Uterus (tissue), 2 donors: ENCODE measurements at regions not wholly inside any gene's neighbourhood (a gene's known extent, or its start where the extent isn't known, plus 50 kb on each side); places are given as distances from the start of the nearest gene placed in this dataset.

Experiments
- CTCF ChIP-seq, 4 experiments: fragments of 200-600 bp in 2 of 4; fragments of 450-650 bp in 2 of 4; sonication (generic) in 2 of 4; IDR thresholded peaks; one replicate each; pipeline ENCODE4 v1.5.1; 2016 to 2019; ENCODE audit warnings: antibody characterized with exemption in 4 of 4, mild to moderate bottlenecking in 2 of 4, moderate library complexity in 1 of 4
- POLR2A ChIP-seq, 2 donors: fragments of 450-650 bp; IDR thresholded peaks; one replicate each; pipeline ENCODE4 v1.6.1; 2016; ENCODE audit warnings: antibody characterized with exemption in 2 of 2, mild to moderate bottlenecking in 1 of 2, moderate library complexity in 1 of 2

GRCh38 chr19:28885965-28886364 lies 327.0 kb downstream of the UQCRFS1 start:
- TF ChIP-seq CTCF (IDR thresholded peaks at IDR 0.05): no peak
- TF ChIP-seq POLR2A (IDR thresholded peaks at IDR 0.05): no peak
